GM23248 (cell line): ENCODE measurements at regions not wholly inside any gene's neighbourhood (a gene's known extent, or its start where the extent isn't known, plus 50 kb on each side); places are given as distances from the start of the nearest gene placed in this dataset.

Source experiments
- EZH2 ChIP-seq: fragments of 200-600 bp; sonication (generic); IDR thresholded peaks from 2 replicates; pipeline ENCODE4 v1.6.1; 2018; ENCODE audit warnings: antibody characterized with exemption, mild to moderate bottlenecking; ENCODE audit not compliant: insufficient read depth, poor library complexity, severe bottlenecking
- EZH2phosphoT487 ChIP-seq: fragments of 200-600 bp; sonication (generic); IDR thresholded peaks from 2 replicates; pipeline ENCODE4 v1.6.1; 2018; ENCODE audit warnings: antibody characterized with exemption, moderate library complexity, mild to moderate bottlenecking, low read depth; ENCODE audit not compliant: insufficient read depth

- TF ChIP-seq EZH2: no peak
- no peak for TF ChIP-seq EZH2phosphoT487
These were observed 112.5 kb upstream of the RUNX3 start for GRCh38 chr1:25042331-25043227.
